ENCODE measurements at regions not wholly inside any gene's neighbourhood (a gene's known extent, or its start where the extent isn't known, plus 50 kb on each side); places are given as distances from the start of the nearest gene placed in this dataset.

GRCh38 chr11:134950692-134951304, 538.8 kb upstream of the B3GAT1 start:
- TF ChIP-seq, protein P1, sequence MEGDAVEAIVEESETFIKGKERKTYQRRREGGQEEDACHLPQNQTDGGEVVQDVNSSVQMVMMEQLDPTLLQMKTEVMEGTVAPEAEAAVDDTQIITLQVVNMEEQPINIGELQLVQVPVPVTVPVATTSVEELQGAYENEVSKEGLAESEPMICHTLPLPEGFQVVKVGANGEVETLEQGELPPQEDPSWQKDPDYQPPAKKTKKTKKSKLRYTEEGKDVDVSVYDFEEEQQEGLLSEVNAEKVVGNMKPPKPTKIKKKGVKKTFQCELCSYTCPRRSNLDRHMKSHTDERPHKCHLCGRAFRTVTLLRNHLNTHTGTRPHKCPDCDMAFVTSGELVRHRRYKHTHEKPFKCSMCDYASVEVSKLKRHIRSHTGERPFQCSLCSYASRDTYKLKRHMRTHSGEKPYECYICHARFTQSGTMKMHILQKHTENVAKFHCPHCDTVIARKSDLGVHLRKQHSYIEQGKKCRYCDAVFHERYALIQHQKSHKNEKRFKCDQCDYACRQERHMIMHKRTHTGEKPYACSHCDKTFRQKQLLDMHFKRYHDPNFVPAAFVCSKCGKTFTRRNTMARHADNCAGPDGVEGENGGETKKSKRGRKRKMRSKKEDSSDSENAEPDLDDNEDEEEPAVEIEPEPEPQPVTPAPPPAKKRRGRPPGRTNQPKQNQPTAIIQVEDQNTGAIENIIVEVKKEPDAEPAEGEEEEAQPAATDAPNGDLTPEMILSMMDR (IDR thresholded peaks at IDR 0.05; ENCODE audit: low read depth, low read length): no peak
- no peak for TF ChIP-seq EZH2phosphoT487 (IDR thresholded peaks at IDR 0.05; ENCODE audit: low read depth)
